AG04450 (cell line): ENCODE measurements at regions not wholly inside any gene's neighbourhood (a gene's known extent, or its start where the extent isn't known, plus 50 kb on each side); places are given as distances from the start of the nearest gene placed in this dataset.

ENCODE experiments used
- CTCF ChIA-PET: fragments of 300-600, 350-600 bp; formaldehyde crosslinking; extraction: SDS; loops from one replicate; lab custom pipeline; 2022; ENCODE audit warnings: antibody characterized with exemption, inconsistent platforms; lab: Charles Lee
- POLR2A ChIA-PET: fragments of 350-600 bp; formaldehyde crosslinking; extraction: SDS; loops from one replicate; lab custom pipeline; 2021; ENCODE audit warnings: antibody characterized with exemption, inconsistent platforms; lab: Yijun Ruan, JAX
- DNase-seq: peaks from one replicate; pipeline ENCODE4 v3.0.0-alpha.2; 2011; ENCODE audit warnings: low read depth, low spot score
- H3K27ac ChIP-seq: one replicate; pipeline ENCODE4 v1.5.1; 2012; ENCODE audit warnings: low read depth, low read length, control low read depth
- H3K27me3 ChIP-seq: one replicate; pipeline ENCODE4 v1.6.0; 2012; ENCODE audit warnings: low read length; ENCODE audit not compliant: control insufficient read depth, insufficient read depth
- H3K4me3 ChIP-seq: 2 replicates; pipeline ENCODE4 v1.5.1; 2011; ENCODE audit warnings: mild to moderate bottlenecking, low read depth, low read length, control low read depth
- H3K9me3 ChIP-seq: 2 replicates; pipeline ENCODE4 v1.5.1; 2012; ENCODE audit warnings: low read length; ENCODE audit not compliant: control insufficient read depth, insufficient read depth
- CTCF ChIP-seq: IDR thresholded peaks from 2 replicates; pipeline ENCODE4 v1.5.1; 2011; ENCODE audit warnings: low read depth, low read length, control low read depth, inconsistent platforms

- no peak for TF ChIP-seq CTCF
- no peak overlapping the region for H3K4me3 ChIP-seq
- ChIA-PET POLR2A (no interaction called here), CTCF (no interaction called here)
- H3K27me3 ChIP-seq: no peaks in the 10 kb centered on the region
- no peak for DNase-seq
- H3K9me3 ChIP-seq: no peaks in the 10 kb centered on the region
- H3K27ac ChIP-seq: no peak overlapping the region
Observed at GRCh38 chr6:108768792-108769524, 79.3 kb upstream of the ARMC2 start.

- CTCF ChIA-PET: no interaction called here
Observed at GRCh38 chr6:108771421-108771820, 76.8 kb upstream of the ARMC2 start.

GRCh38 chr6:108774555-108774954 lies 73.7 kb upstream of the ARMC2 start:
- POLR2A ChIA-PET: no interaction called here
- CTCF ChIA-PET: no interaction called here

More at GRCh38 chr6:108771421-108771820, 76.8 kb upstream of the ARMC2 start:
- Histone ChIP-seq H3K27me3 (no peaks in the 10 kb centered on the region), H3K4me3 (no peak overlapping the region), H3K27ac (no peak overlapping the region), H3K9me3 (no peaks in the 10 kb centered on the region)
- no peak for TF ChIP-seq CTCF
- no peak for DNase-seq
- POLR2A ChIA-PET: no interaction called here

GRCh38 chr6:108777536-108777935 lies 70.7 kb upstream of the ARMC2 start:
- no peaks in the 10 kb centered on the region for H3K27me3 ChIP-seq
- H3K27ac ChIP-seq: no peak overlapping the region
- DNase-seq: no peak
- no peak overlapping the region for H3K4me3 ChIP-seq
- ChIA-PET POLR2A (no interaction called here), CTCF (no interaction called here)
- no peaks in the 10 kb centered on the region for H3K9me3 ChIP-seq
- no peak for TF ChIP-seq CTCF

More at GRCh38 chr6:108774555-108774954, 73.7 kb upstream of the ARMC2 start:
- Histone ChIP-seq H3K9me3 (no peaks in the 10 kb centered on the region), H3K4me3 (no peak overlapping the region), H3K27ac (no peak overlapping the region), H3K27me3 (no peaks in the 10 kb centered on the region)
- no peak for DNase-seq
- TF ChIP-seq CTCF: no peak

- no peak overlapping the region for H3K27ac ChIP-seq
- H3K27me3 ChIP-seq: no peaks in the 10 kb centered on the region
- H3K9me3 ChIP-seq: no peaks in the 10 kb centered on the region
- no peak overlapping the region for H3K4me3 ChIP-seq
- TF ChIP-seq CTCF: no peak
- CTCF ChIA-PET: no interaction called here
- POLR2A ChIA-PET: no interaction called here
- DNase-seq: no peak
Observed at GRCh38 chr6:108778421-108779186, 69.6 kb upstream of the ARMC2 start.
